Lower leg skin (tissue), 4 donors: ENCODE measurements at regions not wholly inside any gene's neighbourhood (a gene's known extent, or its start where the extent isn't known, plus 50 kb on each side); places are given as distances from the start of the nearest gene placed in this dataset.
"Not testable (repeated sequence)": the region's sequence is repeated elsewhere in the genome, so short reads cannot be mapped to it uniquely, and the experiment has no call there.

Source experiments
- DNase-seq, 2 donors: peaks; one replicate each; pipeline ENCODE4 v3.0.0-alpha.2; 2019; ENCODE audit warnings: low spot score in 2 of 2
- H3K4me3 ChIP-seq: fragments of 200-600 bp; sonication (generic); 2 replicates; pipeline ENCODE4 v1.5.1; 2017; ENCODE audit warnings: mild to moderate bottlenecking, low read depth; ENCODE audit not compliant: poor library complexity, severe bottlenecking
- CTCF ChIP-seq, 3 donors: fragments of 450-650 bp; IDR thresholded peaks; one replicate each; pipeline ENCODE4 v1.5.1; 2016; ENCODE audit warnings: antibody characterized with exemption in 3 of 3, mild to moderate bottlenecking in 3 of 3, moderate library complexity in 2 of 3
- POLR2A ChIP-seq, 2 donors: fragments of 450-650 bp; IDR thresholded peaks; one replicate each; pipeline ENCODE4 v1.6.1; 2016 to 2017; ENCODE audit warnings: antibody characterized with exemption in 2 of 2, mild to moderate bottlenecking in 1 of 2, moderate library complexity in 1 of 2
- WGBS, 2 donors: methylation state at CpG; one replicate each; pipeline ENCODE4 v1.1.5; 2018; 5-methylcytosine and 5-hydroxymethylcytosine counted together
- intact Hi-C: fragments of 100-400 bp; cut with DNase I; formaldehyde crosslinking; loops from one replicate; pipeline ENCODE4 v1.15.0; 2023; ENCODE audit warnings: low total_unique reads

- no peak for DNase-seq
- intact Hi-C loops, result no loop called here
- no peak overlapping the region for H3K4me3 ChIP-seq
- TF ChIP-seq POLR2A (IDR thresholded peaks at IDR 0.05), result no peak
- WGBS, 2 donors, result 94 to 96% methylated on average over 2 of the region's 2 CpGs
Observed at GRCh38 chr5:71811779-71812178, 92.7 kb downstream of the CARTPT start.

- DNase-seq, result no peak
Observed at GRCh38 chr5:71816307-71816706, 97.2 kb downstream of the CARTPT start.

DNA sequence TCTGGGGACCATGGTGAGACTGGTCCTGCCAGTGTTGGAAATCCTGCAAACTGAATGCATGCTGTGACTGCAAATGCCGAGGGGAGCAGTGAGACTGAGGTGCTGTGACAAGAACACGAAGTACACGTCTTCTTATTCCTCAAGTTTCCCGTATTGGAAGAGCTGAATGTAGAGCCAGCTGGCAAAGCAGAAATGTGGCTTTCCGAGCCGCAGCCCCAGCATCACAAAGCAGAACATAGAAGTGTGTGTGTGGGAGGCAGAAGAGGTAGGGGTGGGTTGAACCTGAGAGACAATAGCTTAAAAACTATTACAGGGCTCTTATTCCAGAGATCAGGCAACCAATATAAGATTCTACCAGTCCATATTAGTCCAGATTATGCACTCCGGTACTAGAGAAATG is 98.8 kb downstream of the CARTPT start:
- DNase-seq, result no peak
- no peak overlapping the region for H3K4me3 ChIP-seq
- intact Hi-C loops, result no loop called here
- TF ChIP-seq POLR2A (IDR thresholded peaks at IDR 0.05), result no peak
- TF ChIP-seq CTCF (IDR thresholded peaks at IDR 0.05), result no peak
- WGBS, 2 donors, result 74 to 86% methylated on average over 7 of the region's 7 CpGs

More at GRCh38 chr5:71816307-71816706, 97.2 kb downstream of the CARTPT start:
- intact Hi-C loops, result no loop called here
- TF ChIP-seq POLR2A (IDR thresholded peaks at IDR 0.05) (no peak), CTCF (IDR thresholded peaks at IDR 0.05) (no peak)
- WGBS, 2 donors, result 36 to 67% methylated on average over 4 of the region's 4 CpGs
- no peak overlapping the region for H3K4me3 ChIP-seq

DNA sequence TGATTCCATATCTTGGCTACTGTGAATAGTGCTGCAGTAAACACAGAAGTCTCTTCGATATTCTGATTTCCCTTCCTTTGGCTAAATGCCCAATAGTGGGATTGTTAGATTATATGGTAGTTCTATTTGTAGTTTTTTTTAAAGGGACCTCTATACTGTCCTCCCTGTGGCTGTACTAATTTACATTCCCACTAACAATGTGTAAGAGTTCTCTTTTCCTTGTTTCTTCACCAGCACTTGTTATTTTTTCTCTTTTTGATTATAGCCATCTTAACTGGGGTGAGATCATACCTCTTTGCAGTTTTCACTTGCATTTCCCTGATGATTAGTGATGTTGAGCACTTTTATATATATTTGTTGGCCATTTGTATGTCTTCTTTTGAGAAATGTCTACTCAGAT is 102.0 kb downstream of the CARTPT start:
- WGBS, 2 donors, result 82 to 84% methylated on average over 1 of the region's 1 CpG
- TF ChIP-seq POLR2A (IDR thresholded peaks at IDR 0.05) (no peak), CTCF (IDR thresholded peaks at IDR 0.05) (no peak)
- no peak overlapping the region for H3K4me3 ChIP-seq
- DNase-seq, result no peak
- intact Hi-C loops, result no loop called here

GRCh38 chr5:71822065-71822464 is 103.0 kb downstream of the CARTPT start:
- intact Hi-C loops, DNase-seq, H3K4me3 ChIP-seq: not testable (repeated sequence)

- intact Hi-C loops, result no loop called here
- TF ChIP-seq POLR2A (IDR thresholded peaks at IDR 0.05), result no peak
- TF ChIP-seq CTCF (IDR thresholded peaks at IDR 0.05), result no peak
- no peak for DNase-seq
- no peak overlapping the region for H3K4me3 ChIP-seq
- WGBS, 2 donors, result 87 to 100% methylated on average over 1 of the region's 1 CpG
Observed at GRCh38 chr5:71825992-71826391, 106.9 kb downstream of the CARTPT start.

DNA sequence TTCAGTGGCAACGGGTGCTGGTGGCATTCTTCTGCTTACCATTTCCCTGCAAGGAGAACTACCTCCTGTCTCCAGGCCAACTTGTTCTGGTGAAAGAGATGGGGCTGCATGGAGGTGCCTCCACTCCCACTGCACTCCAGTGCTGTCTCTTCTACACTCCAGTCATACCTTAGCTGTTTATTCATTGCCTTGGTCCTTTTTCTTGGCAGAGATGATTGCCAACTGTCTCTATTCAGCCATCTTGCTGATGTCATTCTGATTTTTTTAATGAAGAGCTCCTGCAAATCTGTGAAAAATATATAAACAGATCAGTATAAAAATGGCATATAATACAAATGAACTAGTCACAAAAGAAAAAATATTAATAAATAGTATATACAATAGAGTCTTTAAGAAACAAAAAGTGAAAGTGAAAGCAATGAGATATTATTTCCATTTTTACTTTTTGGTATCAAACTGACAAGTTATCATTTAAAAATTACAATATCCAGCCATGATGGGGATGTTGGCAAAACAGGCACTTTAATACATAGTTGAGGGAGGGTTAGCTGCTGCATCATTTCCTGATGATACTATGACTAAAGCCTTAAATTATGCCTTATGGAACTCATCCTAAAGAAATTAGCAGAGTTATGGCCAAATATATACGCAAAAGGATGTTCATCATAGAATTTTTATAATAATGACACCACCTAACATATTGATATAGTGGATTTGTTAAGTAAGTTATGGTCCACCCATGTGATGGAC is 109.4 kb downstream of the CARTPT start:
- intact Hi-C loops, result no loop called here
- WGBS, 2 donors, result 84 to 88% methylated on average over 2 of the region's 2 CpGs

More for the DNA sequence above, 109.4 kb downstream of the CARTPT start:
- DNase-seq, result no peak
- H3K4me3 ChIP-seq, result no peak overlapping the region
- TF ChIP-seq CTCF (IDR thresholded peaks at IDR 0.05), result no peak
- no peak for TF ChIP-seq POLR2A (IDR thresholded peaks at IDR 0.05)
